B cell (primary cell): ENCODE measurements at regions not wholly inside any gene's neighbourhood (a gene's known extent, or its start where the extent isn't known, plus 50 kb on each side); places are given as distances from the start of the nearest gene placed in this dataset.

Source experiments
- ATAC-seq: fragments of 200-7000 bp; cut with Tn5 transposase; one replicate; pipeline ENCODE4 v1.10.0; 2021; ENCODE audit warnings: low read depth, mild to moderate bottlenecking, moderate number of reproducible peaks, moderate library complexity
- CTCF ChIA-PET: fragments of 350-600 bp; sonication (Branson Sonifier 250); formaldehyde crosslinking; loops from one replicate; lab custom pipeline; 2021; ENCODE audit warnings: antibody characterized with exemption, inconsistent platforms; lab: Charles Lee
- POLR2A ChIA-PET: fragments of 350-600 bp; sonication (Branson Sonifier 250); formaldehyde crosslinking; loops from one replicate; lab custom pipeline; 2021; ENCODE audit warnings: antibody characterized with exemption; lab: Charles Lee
- DNase-seq: peaks from one replicate; pipeline ENCODE4 v3.0.0; 2013
- H2AFZ ChIP-seq: 2 replicates; pipeline ENCODE4 v1.6.1; 2012; ENCODE audit warnings: mild to moderate bottlenecking, low read depth, low read length; ENCODE audit not compliant: insufficient read depth, poor library complexity, severe bottlenecking
- H3K27ac ChIP-seq, 2 donors: 1 replicate in 1 of 2; 2 replicates in 1 of 2; pipeline ENCODE4 v1.5.1; 2012 to 2013; ENCODE audit warnings: low read length in 2 of 2, mild to moderate bottlenecking in 2 of 2, moderate library complexity in 1 of 2
- H3K27me3 ChIP-seq, 4 experiments: fragments of 200-600 bp in 1 of 4; sonication (generic) in 1 of 4; replicated peaks in 1 of 4; 1 replicate in 2 of 4; 2 replicates in 2 of 4; pipeline versions ENCODE4 v1.6.1 to v1.7.0; 2013 to 2016; ENCODE audit warnings: low read length in 3 of 4, mild to moderate bottlenecking in 2 of 4, mixed read lengths in 1 of 4, moderate library complexity in 1 of 4; ENCODE audit not compliant: insufficient read depth in 4 of 4, control insufficient read depth in 3 of 4; ENCODE audit errors: control extremely low read depth in 1 of 4
- H3K36me3 ChIP-seq, 2 experiments: replicated peaks in 1 of 2; 1 replicate in 1 of 2; 2 replicates in 1 of 2; pipeline versions ENCODE4 v1.6.1 to v1.7.1; 2013; ENCODE audit warnings: low read length in 1 of 2; ENCODE audit not compliant: insufficient read depth in 2 of 2, control insufficient read depth in 1 of 2; ENCODE audit errors: control extremely low read depth in 1 of 2, extremely low read depth in 1 of 2
- H3K4me1 ChIP-seq, 2 donors: fragments of 200-600 bp in 1 of 2; sonication (generic) in 1 of 2; 1 replicate in 1 of 2; 2 replicates in 1 of 2; pipeline versions ENCODE4 v1.5.1 to v1.6.1; 2013 to 2017; ENCODE audit warnings: low read length in 2 of 2; ENCODE audit not compliant: control insufficient read depth in 2 of 2, insufficient read depth in 2 of 2
- H3K4me2 ChIP-seq: replicated peaks from 2 replicates; pipeline ENCODE3; 2012; ENCODE audit warnings: mild to moderate bottlenecking, low read depth, low read length; ENCODE audit not compliant: poor library complexity, severe bottlenecking
- H3K4me3 ChIP-seq, 5 experiments: fragments of 200-600 bp in 1 of 5; sonication (generic) in 1 of 5; 1 replicate in 3 of 5; 2 replicates in 2 of 5; pipeline versions ENCODE4 v1.5.1 to v1.7.0; 2011 to 2016; ENCODE audit warnings: low read length in 4 of 5, mild to moderate bottlenecking in 4 of 5, low read depth in 2 of 5, control low read depth in 1 of 5, moderate library complexity in 1 of 5; ENCODE audit not compliant: insufficient read depth in 1 of 5; ENCODE audit errors: control extremely low read depth in 1 of 5, extremely low read depth in 1 of 5
- H3K79me2 ChIP-seq: fragments of 200-600 bp; sonication (generic); one replicate; pipeline ENCODE4 v1.6.0; 2016; ENCODE audit warnings: low read length; ENCODE audit not compliant: control insufficient read depth, insufficient read depth
- H3K9ac ChIP-seq: fragments of 200-600 bp; sonication (generic); 2 replicates; pipeline ENCODE4 v1.6.1; 2017; ENCODE audit warnings: mild to moderate bottlenecking, low read length, moderate library complexity
- H3K9me3 ChIP-seq, 3 donors: one replicate each; pipeline versions ENCODE4 v1.6.1 to v1.7.1; 2013; ENCODE audit warnings: low read length in 2 of 3; ENCODE audit not compliant: control insufficient read depth in 2 of 3, insufficient read depth in 1 of 3; ENCODE audit errors: control extremely low read depth in 1 of 3
- H4K20me1 ChIP-seq: 2 replicates; pipeline ENCODE4 v1.6.0; 2012; ENCODE audit warnings: mild to moderate bottlenecking, low read length; ENCODE audit not compliant: insufficient read depth, control insufficient read depth, poor library complexity, severe bottlenecking
- H3K27ac Mint-ChIP-seq: one replicate; pipeline ENCODE4 v1.8.0; 2021; ENCODE audit warnings: mixed read lengths
- H3K27me3 Mint-ChIP-seq: one replicate; pipeline ENCODE4 v1.8.0; 2021; ENCODE audit warnings: mixed read lengths
- H3K4me1 Mint-ChIP-seq: one replicate; pipeline ENCODE4 v1.8.0; 2021; ENCODE audit warnings: mixed read lengths
- H3K4me3 Mint-ChIP-seq: one replicate; pipeline ENCODE4 v1.8.0; 2021; ENCODE audit warnings: mixed read lengths
- H3K9me3 Mint-ChIP-seq: one replicate; pipeline ENCODE4 v1.8.0; 2022; ENCODE audit warnings: mixed read lengths; ENCODE audit not compliant: insufficient read depth
- CTCF ChIP-seq: fragments of 200-600 bp; IDR thresholded peaks from one replicate; pipeline ENCODE4 v1.8.0; 2022; ENCODE audit warnings: antibody characterized with exemption, mild to moderate bottlenecking
- EZH2 ChIP-seq: IDR thresholded peaks from 2 replicates; pipeline ENCODE4 v1.6.1; 2012; ENCODE audit warnings: borderline replicate concordance, low read depth, mild to moderate bottlenecking, moderate library complexity, low read length; ENCODE audit not compliant: insufficient read depth, poor library complexity, severe bottlenecking
- WGBS: methylation state at CpG from one replicate; pipeline ENCODE4 v1.1.5; 2013; ENCODE audit warnings: missing lambda C conversion rate; ENCODE audit not compliant: insufficient coverage; 5-methylcytosine and 5-hydroxymethylcytosine counted together
- intact Hi-C: fragments of 100-400 bp; cut with micrococcal nuclease; formaldehyde crosslinking; loops from one replicate; pipeline ENCODE4 v1.10.0; 2022

GRCh38 chr3:105304487-105304886 lies 62.2 kb upstream of the ALCAM start:
- H3K4me3 Mint-ChIP-seq: no peak overlapping the region
- DNase-seq: no peak
- no peaks in the 10 kb centered on the region for H4K20me1 ChIP-seq
- no peak overlapping the region for H3K4me3 ChIP-seq
- ChIA-PET CTCF (no interaction called here), POLR2A (no interaction called here)
- H2AFZ ChIP-seq: no peak overlapping the region
- peaks cover 0 to 15% (median 3%) of the 10 kb centered on the region in 3 donors for H3K9me3 ChIP-seq
- no peak for TF ChIP-seq EZH2
- TF ChIP-seq CTCF: no peak
- H3K9me3 Mint-ChIP-seq: peaks cover 14% of the 10 kb centered on the region
- H3K79me2 ChIP-seq: no peaks in the 10 kb centered on the region
- no peaks in the 10 kb centered on the region for H3K4me1 Mint-ChIP-seq
- no peaks in the 10 kb centered on the region for H3K4me1 ChIP-seq
- H3K27me3 Mint-ChIP-seq: no peaks in the 10 kb centered on the region
- intact Hi-C loops: no loop called here
- H3K9ac ChIP-seq: no peak overlapping the region
- H3K4me2 ChIP-seq: no peak overlapping the region
- H3K27ac Mint-ChIP-seq: no peak overlapping the region
- H3K27ac ChIP-seq: no peak overlapping the region
- H3K27me3 ChIP-seq: no peaks in the 10 kb centered on the region
- no peak for ATAC-seq
- WGBS: no CpG with 5 or more reads among the region's 1 CpG
- H3K36me3 ChIP-seq: no peaks in the 10 kb centered on the region

- Histone ChIP-seq H3K36me3 (no peaks in the 10 kb centered on the region), H3K4me3 (no peak overlapping the region), H3K27me3 (no peaks in the 10 kb centered on the region), H3K4me2 (no peak overlapping the region), H3K79me2 (no peaks in the 10 kb centered on the region), H2AFZ (no peak overlapping the region), H4K20me1 (no peaks in the 10 kb centered on the region), H3K4me1 (no peaks in the 10 kb centered on the region), H3K27ac (no peak overlapping the region), H3K9me3 (no peaks in the 10 kb centered on the region), H3K9ac (no peak overlapping the region)
- Mint-ChIP-seq H3K27ac (no peak overlapping the region), H3K9me3 (peaks cover 2% of the 10 kb centered on the region), H3K27me3 (no peaks in the 10 kb centered on the region), H3K4me1 (no peaks in the 10 kb centered on the region), H3K4me3 (no peak overlapping the region)
- ChIA-PET POLR2A (no interaction called here), CTCF (no interaction called here)
- DNase-seq: no peak
- no peak for ATAC-seq
- TF ChIP-seq CTCF: no peak
- TF ChIP-seq EZH2: no peak
- WGBS: no CpG with 5 or more reads among the region's 1 CpG
- intact Hi-C loops: no loop called here
Observed at GRCh38 chr3:105315144-105315543, 51.6 kb upstream of the ALCAM start.
